ENCODE measurements at regions not wholly inside any gene's neighbourhood (a gene's known extent, or its start where the extent isn't known, plus 50 kb on each side); places are given as distances from the start of the nearest gene placed in this dataset.

- BruUV-seq (replicated peaks), result no TSS peak
- ChIA-PET POLR2A (no interaction called here), CTCF (no interaction called here)
- no peaks in the 10 kb centered on the region for H3K9me3 ChIP-seq (ENCODE audit: control insufficient read depth, insufficient read depth, low read depth, low read length)
- no peaks in the 10 kb centered on the region for H3K4me1 ChIP-seq (ENCODE audit: control insufficient read depth, insufficient read depth, low read length)
- intact Hi-C loops (cut with micrococcal nuclease; ENCODE audit: unreplicated experiment) (loop anchor here (5.0 kb wide), 2 partner anchors 71 to 254 kb away; partner anchors contain the start of gene OLFM1), in situ Hi-C loops (cut with HindIII; ENCODE audit: low pct_unique_long_range_greater_than_20kb, low sequenced_read_pairs) (no loop called here)
- ATAC-seq (no peak), DNase-seq (ENCODE audit: low read depth, low spot score) (no peak)
- TF ChIP-seq REST (IDR thresholded peaks at IDR 0.05; ENCODE audit: insufficient read depth in 1 of 2, low read depth in 2 of 2, low read length in 1 of 2), result no peak
- no peak for TF ChIP-seq CTCF (IDR thresholded peaks at IDR 0.05)
- TF ChIP-seq SIN3A (IDR thresholded peaks at IDR 0.05; ENCODE audit: borderline replicate concordance, insufficient read depth, low read depth, low read length), result no peak
- H3K27me3 ChIP-seq (ENCODE audit: control insufficient read depth, insufficient read depth, low read length), result no peaks in the 10 kb centered on the region; the same call in 1 of the 2 replicates
- no peak overlapping the region for H3K4me3 ChIP-seq (ENCODE audit: low read depth in 2 of 2, low read length in 2 of 2)
- H3K36me3 ChIP-seq (ENCODE audit: control insufficient read depth, insufficient read depth, low read length), result no peaks in the 10 kb centered on the region
- no peak overlapping the region for H3K27ac ChIP-seq (ENCODE audit: low read length)
Measured at GRCh38 chr9:135341612-135342169, 137.9 kb upstream of the PPP1R26 start.

- POLR2A ChIA-PET, result no interaction called here
- intact Hi-C loops (cut with micrococcal nuclease; ENCODE audit: unreplicated experiment), result loop anchor here (5.0 kb wide), 2 partner anchors 70 to 255 kb away; partner anchors contain the start of gene OLFM1
- no peak for TF ChIP-seq REST (IDR thresholded peaks at IDR 0.05; ENCODE audit: insufficient read depth in 1 of 2, low read depth in 2 of 2, low read length in 1 of 2)
- TF ChIP-seq SIN3A (IDR thresholded peaks at IDR 0.05; ENCODE audit: borderline replicate concordance, insufficient read depth, low read depth, low read length), result no peak
- no peak for TF ChIP-seq CTCF (IDR thresholded peaks at IDR 0.05)
- TF ChIP-seq POLR2AphosphoS5 (IDR thresholded peaks at IDR 0.05; ENCODE audit: low read depth, low read length), result no peak
- TF ChIP-seq TCF7L2 (IDR thresholded peaks at IDR 0.05; ENCODE audit: low read depth, low read length), result no peak
- in situ Hi-C loops (cut with HindIII; ENCODE audit: low pct_unique_long_range_greater_than_20kb, low sequenced_read_pairs), result no loop called here
- no TSS peak for BruUV-seq (replicated peaks)
- DNase-seq (ENCODE audit: low read depth, low spot score), result no peak
- no peak overlapping the region for H3K27ac ChIP-seq (ENCODE audit: low read length)
- H3K4me1 ChIP-seq (ENCODE audit: control insufficient read depth, insufficient read depth, low read length), result no peaks in the 10 kb centered on the region
- CTCF ChIA-PET, result interaction anchor here (0.6 kb wide), 1 partner anchor 190 kb away, joined by 3 read pairs; no protein-coding TSS in a partner anchor
- H3K9me3 ChIP-seq (ENCODE audit: control insufficient read depth, insufficient read depth, low read depth, low read length), result no peaks in the 10 kb centered on the region
- H3K36me3 ChIP-seq (ENCODE audit: control insufficient read depth, insufficient read depth, low read length), result no peaks in the 10 kb centered on the region
- no peaks in the 10 kb centered on the region; the same call in 1 of the 2 replicates for H3K27me3 ChIP-seq (ENCODE audit: control insufficient read depth, insufficient read depth, low read length)
- H3K4me3 ChIP-seq (ENCODE audit: low read depth in 2 of 2, low read length in 2 of 2), result no peak overlapping the region
- no peak for ATAC-seq
Measured at GRCh38 chr9:135342206-135343130, 137.1 kb upstream of the PPP1R26 start.
